SU-DHL-6 (cell line): ENCODE measurements at regions not wholly inside any gene's neighbourhood (a gene's known extent, or its start where the extent isn't known, plus 50 kb on each side); places are given as distances from the start of the nearest gene placed in this dataset.

Experiments
- EZH2phosphoT487 ChIP-seq: fragments of 200-600 bp; sonication (generic), shearing (Covaris generic); conservative IDR thresholded peaks from 2 replicates; pipeline ENCODE4 v1.6.1; 2018; ENCODE audit warnings: mild to moderate bottlenecking, antibody characterized with exemption, low read length, moderate library complexity, mixed read lengths
- TF ChIP-seq, protein P1 (sequence below): fragments of 200-600 bp; sonication (generic); IDR thresholded peaks from one replicate; pipeline ENCODE4 v1.5.1; 2017; ENCODE audit warnings: antibody characterized with exemption, mild to moderate bottlenecking, low read length, moderate library complexity; ENCODE audit not compliant: insufficient read depth, poor library complexity, severe bottlenecking

DNA sequence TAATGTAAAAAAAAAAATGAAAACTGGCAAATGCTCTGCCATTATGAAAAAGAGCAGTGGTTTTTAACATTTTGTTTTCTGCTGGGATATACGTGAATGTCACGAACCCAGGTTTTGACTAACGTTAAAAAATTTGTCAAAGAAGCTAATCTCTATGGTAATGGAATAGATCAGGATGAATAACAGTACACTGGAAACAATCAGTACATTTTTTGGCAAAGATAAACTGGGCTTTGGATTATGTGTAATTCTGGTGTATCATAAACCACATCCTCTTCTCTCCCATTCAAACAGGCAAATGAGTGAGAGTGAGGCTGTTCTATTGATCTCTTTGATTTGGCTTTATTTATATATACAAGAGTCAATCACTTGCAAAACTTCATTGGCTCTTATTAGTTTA lies 207.0 kb upstream of the IRX3 start:
- TF ChIP-seq, protein P1, sequence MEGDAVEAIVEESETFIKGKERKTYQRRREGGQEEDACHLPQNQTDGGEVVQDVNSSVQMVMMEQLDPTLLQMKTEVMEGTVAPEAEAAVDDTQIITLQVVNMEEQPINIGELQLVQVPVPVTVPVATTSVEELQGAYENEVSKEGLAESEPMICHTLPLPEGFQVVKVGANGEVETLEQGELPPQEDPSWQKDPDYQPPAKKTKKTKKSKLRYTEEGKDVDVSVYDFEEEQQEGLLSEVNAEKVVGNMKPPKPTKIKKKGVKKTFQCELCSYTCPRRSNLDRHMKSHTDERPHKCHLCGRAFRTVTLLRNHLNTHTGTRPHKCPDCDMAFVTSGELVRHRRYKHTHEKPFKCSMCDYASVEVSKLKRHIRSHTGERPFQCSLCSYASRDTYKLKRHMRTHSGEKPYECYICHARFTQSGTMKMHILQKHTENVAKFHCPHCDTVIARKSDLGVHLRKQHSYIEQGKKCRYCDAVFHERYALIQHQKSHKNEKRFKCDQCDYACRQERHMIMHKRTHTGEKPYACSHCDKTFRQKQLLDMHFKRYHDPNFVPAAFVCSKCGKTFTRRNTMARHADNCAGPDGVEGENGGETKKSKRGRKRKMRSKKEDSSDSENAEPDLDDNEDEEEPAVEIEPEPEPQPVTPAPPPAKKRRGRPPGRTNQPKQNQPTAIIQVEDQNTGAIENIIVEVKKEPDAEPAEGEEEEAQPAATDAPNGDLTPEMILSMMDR = no peak
- TF ChIP-seq EZH2phosphoT487 = no peak
